GM12878 (cell line): ENCODE measurements at regions not wholly inside any gene's neighbourhood (a gene's known extent, or its start where the extent isn't known, plus 50 kb on each side); places are given as distances from the start of the nearest gene placed in this dataset.

Experiments
- ATAC-seq: fragments of 200-7000 bp; cut with Tn5 transposase; 3 replicates; pipeline ENCODE4 v1.9.1; 2020; ENCODE audit warnings: mild to moderate bottlenecking, moderate library complexity
- BruUV-seq: library from RNA; stranded (reverse); fragments of 400-500 nt; replicated peaks from 2 replicates; lab custom pipeline; 2021; lab: Mats Ljungman, UMichigan
- CTCF ChIA-PET: fragments of 300-600 bp; sonication (Branson Sonifier 250); formaldehyde crosslinking; extraction: SDS; loops from one replicate; lab custom pipeline; 2021; ENCODE audit warnings: inconsistent platforms; lab: Yijun Ruan, JAX
- POLR2A ChIA-PET: fragments of 350-600 bp; formaldehyde crosslinking; extraction: SDS; loops from one replicate; lab custom pipeline; 2021; ENCODE audit warnings: inconsistent platforms; lab: Charles Lee
- RAD21 ChIA-PET: fragments of 300-600 bp; sonication (Branson Sonifier 250); formaldehyde crosslinking; loops from one replicate; lab custom pipeline; 2023; ENCODE audit warnings: antibody characterized with exemption; ENCODE audit not compliant: unreplicated experiment; lab: Charles Lee
- SMC1A ChIA-PET: fragments of 300-600 bp; sonication (Branson Sonifier 250); formaldehyde crosslinking; loops from one replicate; lab custom pipeline; 2023; ENCODE audit not compliant: unreplicated experiment, uncharacterized antibody; lab: Charles Lee
- DNase-seq: peaks from one replicate; pipeline ENCODE4 v3.0.0-alpha.2; 2011; ENCODE audit warnings: low read depth, low spot score
- FAIRE-seq: peaks from 3 replicates; lab custom pipeline; 2011; peaks lifted over from hg19 to GRCh38; lab: Jason Lieb, UNC
- H2AFZ ChIP-seq: 2 replicates; pipeline ENCODE4 v1.6.0; 2011; ENCODE audit warnings: low read depth, low read length, control low read depth; ENCODE audit not compliant: control insufficient read depth
- H3K27ac ChIP-seq: 2 replicates; pipeline ENCODE4 v1.5.1; 2011; ENCODE audit warnings: control low read depth; ENCODE audit not compliant: control insufficient read depth, insufficient read depth
- H3K27me3 ChIP-seq, 2 experiments: replicated peaks in 1 of 2; 2 replicates each; pipeline versions ENCODE4 v1.6.0 to v1.6.1; 2011; ENCODE audit warnings: low read length in 1 of 2; ENCODE audit not compliant: control insufficient read depth in 2 of 2, insufficient read depth in 2 of 2
- H3K36me3 ChIP-seq, 2 experiments: 2 replicates each; pipeline ENCODE4 v1.5.1; 2011; ENCODE audit warnings: low read length in 1 of 2; ENCODE audit not compliant: control insufficient read depth in 2 of 2, insufficient read depth in 2 of 2
- H3K4me1 ChIP-seq: 2 replicates; pipeline ENCODE4 v1.6.1; 2011; ENCODE audit warnings: mild to moderate bottlenecking, low read length, moderate library complexity, mixed read lengths; ENCODE audit not compliant: control insufficient read depth, insufficient read depth
- H3K4me2 ChIP-seq: 2 replicates; pipeline ENCODE4 v1.6.0; 2011; ENCODE audit warnings: control low read depth; ENCODE audit not compliant: control insufficient read depth, insufficient read depth
- H3K4me3 ChIP-seq: fragments of 200-600 bp; sonication (generic); 2 replicates; pipeline ENCODE4 v1.5.1; 2016
- H3K79me2 ChIP-seq: 2 replicates; pipeline ENCODE4 v1.6.0; 2011; ENCODE audit warnings: low read length; ENCODE audit not compliant: control insufficient read depth, insufficient read depth
- H3K9ac ChIP-seq: 2 replicates; pipeline ENCODE4 v1.8.0; 2011; ENCODE audit warnings: low read length, control low read depth, mixed read lengths; ENCODE audit not compliant: control insufficient read depth, insufficient read depth
- H3K9me3 ChIP-seq: replicated peaks from 3 replicates; pipeline ENCODE4 v1.5.1; 2011; ENCODE audit warnings: mild to moderate bottlenecking, low read length; ENCODE audit not compliant: control insufficient read depth, insufficient read depth
- H4K20me1 ChIP-seq: 2 replicates; pipeline ENCODE4 v1.6.0; 2011; ENCODE audit not compliant: control insufficient read depth, insufficient read depth
- CEBPB ChIP-seq, 2 experiments: fragments of 150-350 bp in 1 of 2; IDR thresholded peaks; 2 replicates each; pipeline ENCODE4 v1.6.1; 2012 to 2014; ENCODE audit warnings: low read depth in 2 of 2, low read length in 2 of 2, borderline replicate concordance in 1 of 2, inconsistent platforms in 1 of 2
- DPF2 ChIP-seq: fragments of 450-650 bp; IDR thresholded peaks from 2 replicates; pipeline ENCODE4 v1.6.1; 2017; ENCODE audit warnings: mild to moderate bottlenecking
- EP300 ChIP-seq, 2 experiments: fragments of 150-350 bp in 1 of 2; IDR thresholded peaks; 2 replicates each; pipeline ENCODE4 v1.6.1; 2011 to 2012; ENCODE audit warnings: low read depth in 2 of 2, low read length in 2 of 2, borderline replicate concordance in 1 of 2, improper control_type of control experiment in 1 of 2, inconsistent platforms in 1 of 2; ENCODE audit not compliant: control insufficient read depth in 1 of 2
- FOS ChIP-seq: IDR thresholded peaks from 3 replicates; pipeline ENCODE4 v1.6.1; 2011; ENCODE audit warnings: borderline replicate concordance; ENCODE audit not compliant: insufficient read length; ENCODE audit errors: extremely low read depth
- MAX ChIP-seq: IDR thresholded peaks from 2 replicates; pipeline ENCODE4 v1.6.1; 2012; ENCODE audit warnings: low read depth, low read length, improper control_type of control experiment
- NR2C2 ChIP-seq: IDR thresholded peaks from 2 replicates; pipeline ENCODE4 v1.6.1; 2011; ENCODE audit warnings: borderline replicate concordance, low read depth; ENCODE audit not compliant: control insufficient read depth, insufficient read length
- PBX3 ChIP-seq: IDR thresholded peaks from 2 replicates; pipeline ENCODE4 v1.6.1; 2011; ENCODE audit warnings: mild to moderate bottlenecking, low read depth, low read length, moderate library complexity; ENCODE audit not compliant: insufficient replicate concordance
- SIX5 ChIP-seq: IDR thresholded peaks from 2 replicates; pipeline ENCODE4 v1.6.1; 2011; ENCODE audit warnings: mild to moderate bottlenecking, low read depth, low read length, moderate library complexity; ENCODE audit not compliant: severe bottlenecking
- SMAD1 ChIP-seq: fragments of 450-650 bp; IDR thresholded peaks from 2 replicates; pipeline ENCODE4 v1.6.1; 2018; ENCODE audit warnings: mild to moderate bottlenecking, low read depth; ENCODE audit not compliant: partially characterized antibody
- SRF ChIP-seq, 2 experiments: IDR thresholded peaks; 2 replicates each; pipeline ENCODE4 v1.6.1; 2011; ENCODE audit warnings: low read depth in 2 of 2, low read length in 2 of 2, mild to moderate bottlenecking in 1 of 2, moderate library complexity in 1 of 2
- TCF12 ChIP-seq: IDR thresholded peaks from 2 replicates; pipeline ENCODE4 v1.6.1; 2011; ENCODE audit warnings: low read depth, mild to moderate bottlenecking, low read length
- ZNF274 ChIP-seq: IDR thresholded peaks from one replicate; pipeline ENCODE4 v1.8.0; 2011; ENCODE audit not compliant: insufficient read length, insufficient read depth
- WGBS: methylation state at CpG from one replicate; pipeline ENCODE4 v1.1.6; 2016; ENCODE audit warnings: low lambda C conversion rate; ENCODE audit not compliant: insufficient replicate concordance, insufficient coverage; ENCODE audit errors: missing lambda C conversion rate; 5-methylcytosine and 5-hydroxymethylcytosine counted together
- in situ Hi-C: fragments of 300-500 bp; cut with MboI; formaldehyde crosslinking; loops from 9 replicates; pipeline ENCODE4 v1.14.3; 2018; ENCODE audit warnings: mixed read lengths
- intact Hi-C: fragments of 100-400 bp; cut with micrococcal nuclease; formaldehyde crosslinking; loops from one replicate; pipeline ENCODE4 v1.14.2; 2022; ENCODE audit not compliant: unreplicated experiment

GRCh38 chr6:40169878-40170277, 235.6 kb upstream of the MOCS1 start:
- H3K27ac ChIP-seq = no peak overlapping the region
- no peaks in the 10 kb centered on the region for H3K27me3 ChIP-seq
- H3K36me3 ChIP-seq = no peaks in the 10 kb centered on the region
- H3K4me3 ChIP-seq = no peak overlapping the region
- no peak overlapping the region for H3K4me2 ChIP-seq
- CTCF ChIA-PET = interaction anchor here (1.4 kb wide), 1 partner anchor 9 kb away, joined by 4 read pairs; no protein-coding TSS in a partner anchor
- SMC1A ChIA-PET = interaction anchor here (0.9 to 1.3 kb wide), 2 partner anchors 9 to 12 kb away, joined by 3 read pairs; no protein-coding TSS in a partner anchor
- H3K4me1 ChIP-seq = no peaks in the 10 kb centered on the region
- WGBS = 26% methylated on average over 7 of the region's 7 CpGs
- no peak for TF ChIP-seq MAX
- no peak for TF ChIP-seq EP300 (IDR thresholded peaks at IDR 0.05; ENCODE audit: borderline replicate concordance in 1 of 2, control insufficient read depth in 1 of 2, low read depth in 2 of 2, low read length in 2 of 2)
- H3K79me2 ChIP-seq = no peaks in the 10 kb centered on the region
- BruUV-seq = no TSS peak
- no peak overlapping the region for H3K9ac ChIP-seq
- H4K20me1 ChIP-seq = no peaks in the 10 kb centered on the region
- no peak overlapping the region for H2AFZ ChIP-seq
- in situ Hi-C loops = no loop called here
- POLR2A ChIA-PET = interaction anchor here (1.0 kb wide), 1 partner anchor 10 kb away, joined by 3 read pairs; no protein-coding TSS in a partner anchor
- no peaks in the 10 kb centered on the region for H3K9me3 ChIP-seq
- intact Hi-C loops = no loop called here
- DNase-seq (no peak), ATAC-seq (no peak), FAIRE-seq (no peak)
- RAD21 ChIA-PET = no interaction called here

GRCh38 chr6:40166963-40167362, 232.7 kb upstream of the MOCS1 start:
- Histone ChIP-seq H3K79me2 (no peaks in the 10 kb centered on the region), H3K4me2 (no peak overlapping the region), H3K27me3 (no peaks in the 10 kb centered on the region), H3K36me3 (no peaks in the 10 kb centered on the region), H4K20me1 (no peaks in the 10 kb centered on the region), H3K9me3 (no peaks in the 10 kb centered on the region), H3K4me1 (no peaks in the 10 kb centered on the region), H3K9ac (no peak overlapping the region), H2AFZ (no peak overlapping the region), H3K27ac (no peak overlapping the region), H3K4me3 (no peak overlapping the region)
- ChIA-PET RAD21 (interaction anchor here (0.6 kb wide), 1 partner anchor 236 kb away, joined by 3 read pairs; no protein-coding TSS in a partner anchor), CTCF (no interaction called here), POLR2A (no interaction called here), SMC1A (interaction anchor here (0.8 to 10.4 kb wide), 3 partner anchors 16 to 89 kb away, joined by 3 to 131 read pairs (median 4); no protein-coding TSS in a partner anchor)
- BruUV-seq = no TSS peak
- DNase-seq = no peak
- no peak for ATAC-seq
- FAIRE-seq = no peak
- in situ Hi-C loops (no loop called here), intact Hi-C loops (no loop called here)
- no peak for TF ChIP-seq ZNF274
- TF ChIP-seq PBX3 = no peak
- no peak for TF ChIP-seq FOS
- TF ChIP-seq TCF12 = no peak
- TF ChIP-seq SMAD1 = no peak
- TF ChIP-seq DPF2 = no peak
- TF ChIP-seq CEBPB (IDR thresholded peaks at IDR 0.05; ENCODE audit: borderline replicate concordance in 1 of 2, low read depth in 2 of 2, low read length in 2 of 2) = no peak
- TF ChIP-seq NR2C2 = no peak
- no peak for TF ChIP-seq SRF (IDR thresholded peaks at IDR 0.05; ENCODE audit: low read depth in 2 of 2, low read length in 2 of 2)
- TF ChIP-seq SIX5 = no peak
